Loucy (cell line): ENCODE measurements at regions not wholly inside any gene's neighbourhood (a gene's known extent, or its start where the extent isn't known, plus 50 kb on each side); places are given as distances from the start of the nearest gene placed in this dataset.
A peak's percentile ranks its signal among the peaks of the same experiment; 100 is the strongest.

Source experiments
- H2AFZ ChIP-seq: fragments of 200-600 bp; sonication (generic); 2 replicates; pipeline ENCODE4 v1.6.0; 2016; ENCODE audit warnings: antibody characterized with exemption, mild to moderate bottlenecking, low read length, moderate library complexity
- H3F3A ChIP-seq: fragments of 200-600 bp; 2 replicates; pipeline ENCODE4 v1.6.0; 2016; ENCODE audit warnings: antibody characterized with exemption, low read depth, mild to moderate bottlenecking
- H3K27me3 ChIP-seq: fragments of 200-600 bp; sonication (generic); 2 replicates; pipeline ENCODE4 v1.6.1; 2014; ENCODE audit warnings: low read length, mild to moderate bottlenecking; ENCODE audit not compliant: insufficient read depth, poor library complexity, severe bottlenecking
- H3K36me3 ChIP-seq: fragments of 200-600 bp; sonication (generic); 2 replicates; pipeline ENCODE4 v1.6.1; 2016; ENCODE audit warnings: low read length; ENCODE audit not compliant: insufficient read depth
- H3K4me1 ChIP-seq: fragments of 200-600 bp; sonication (generic); 2 replicates; pipeline ENCODE4 v1.5.1; 2014; ENCODE audit warnings: low read length, mild to moderate bottlenecking; ENCODE audit not compliant: insufficient read depth, poor library complexity, severe bottlenecking
- H3K4me2 ChIP-seq: fragments of 200-600 bp; sonication (generic); 2 replicates; pipeline ENCODE4 v1.6.0; 2014; ENCODE audit warnings: antibody characterized with exemption, low read length, low read depth, mild to moderate bottlenecking; ENCODE audit not compliant: poor library complexity, severe bottlenecking
- H3K4me3 ChIP-seq: fragments of 200-600 bp; sonication (generic); 2 replicates; pipeline ENCODE4 v1.5.1; 2014; ENCODE audit warnings: low read length, mild to moderate bottlenecking, mixed read lengths; ENCODE audit not compliant: poor library complexity, severe bottlenecking
- H3K79me2 ChIP-seq: fragments of 200-600 bp; sonication (generic); 2 replicates; pipeline ENCODE4 v1.6.1; 2014; ENCODE audit warnings: low read length; ENCODE audit not compliant: insufficient read depth
- H3K9ac ChIP-seq: fragments of 200-600 bp; sonication (generic); 2 replicates; pipeline ENCODE4 v1.6.0; 2014; ENCODE audit warnings: mild to moderate bottlenecking, low read depth, low read length, moderate library complexity; ENCODE audit not compliant: poor library complexity, severe bottlenecking
- H3K9me2 ChIP-seq: fragments of 200-600 bp; sonication (generic); replicated peaks from 2 replicates; pipeline ENCODE4 v1.6.1; 2016; ENCODE audit warnings: low read depth, low read length, mixed read lengths
- H3K9me3 ChIP-seq: fragments of 200-600 bp; sonication (generic); 2 replicates; pipeline ENCODE4 v1.6.1; 2014; ENCODE audit warnings: mild to moderate bottlenecking, antibody characterized with exemption, low read length, low read depth; ENCODE audit not compliant: insufficient read depth
- H4K20me1 ChIP-seq: fragments of 200-600 bp; sonication (generic); 2 replicates; pipeline ENCODE4 v1.6.0; 2014; ENCODE audit warnings: antibody characterized with exemption, low read length, mild to moderate bottlenecking; ENCODE audit not compliant: insufficient read depth, poor library complexity, severe bottlenecking
- EZH2phosphoT487 ChIP-seq: fragments of 200-600 bp; IDR thresholded peaks from 2 replicates; pipeline ENCODE4 v1.6.1; 2018; ENCODE audit warnings: antibody characterized with exemption, mild to moderate bottlenecking, moderate library complexity, borderline replicate concordance
- TF ChIP-seq, protein P1 (sequence below): fragments of 200-600 bp; sonication (generic); conservative IDR thresholded peaks from 2 replicates; pipeline ENCODE4 v1.5.1; 2014; ENCODE audit warnings: mild to moderate bottlenecking, antibody characterized with exemption, low read length

DNA sequence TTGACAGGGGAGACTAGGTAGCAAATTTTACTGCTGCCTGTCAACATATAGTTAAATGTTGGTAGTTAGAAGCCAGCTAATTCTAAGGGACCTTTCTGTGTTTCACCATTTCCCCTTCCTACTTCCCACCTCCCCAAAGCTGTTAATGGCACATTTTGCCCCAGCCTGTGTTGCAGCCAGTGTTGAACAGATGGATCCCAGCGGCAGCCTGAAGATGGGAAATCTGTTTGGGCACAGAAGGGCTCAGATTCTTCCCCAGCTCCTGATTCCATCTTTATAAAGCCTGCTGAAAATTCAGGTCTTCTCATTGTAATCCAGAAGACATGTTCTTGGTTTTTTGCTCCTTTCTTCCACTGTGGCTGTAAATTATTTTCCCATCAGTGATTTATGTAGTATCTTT, 89.0 kb downstream of the SPRY1 start:
- peaks cover 6% of the 10 kb centered on the region for H3K4me1 ChIP-seq
- no peaks in the 10 kb centered on the region for H3K9me2 ChIP-seq

GRCh38 chr4:123488916-123489315, 92.3 kb downstream of the SPRY1 start:
- Histone ChIP-seq H3K9ac (no peak overlapping the region), H2AFZ (no peak overlapping the region), H3K9me2 (no peaks in the 10 kb centered on the region), H3K4me1 (no peaks in the 10 kb centered on the region), H3F3A (no peaks in the 10 kb centered on the region), H3K4me2 (no peak overlapping the region), H3K27me3 (no peaks in the 10 kb centered on the region), H3K36me3 (no peaks in the 10 kb centered on the region), H3K9me3 (no peaks in the 10 kb centered on the region), H3K79me2 (no peaks in the 10 kb centered on the region), H3K4me3 (no peak overlapping the region), H4K20me1 (no peaks in the 10 kb centered on the region)
- TF ChIP-seq, protein P1, sequence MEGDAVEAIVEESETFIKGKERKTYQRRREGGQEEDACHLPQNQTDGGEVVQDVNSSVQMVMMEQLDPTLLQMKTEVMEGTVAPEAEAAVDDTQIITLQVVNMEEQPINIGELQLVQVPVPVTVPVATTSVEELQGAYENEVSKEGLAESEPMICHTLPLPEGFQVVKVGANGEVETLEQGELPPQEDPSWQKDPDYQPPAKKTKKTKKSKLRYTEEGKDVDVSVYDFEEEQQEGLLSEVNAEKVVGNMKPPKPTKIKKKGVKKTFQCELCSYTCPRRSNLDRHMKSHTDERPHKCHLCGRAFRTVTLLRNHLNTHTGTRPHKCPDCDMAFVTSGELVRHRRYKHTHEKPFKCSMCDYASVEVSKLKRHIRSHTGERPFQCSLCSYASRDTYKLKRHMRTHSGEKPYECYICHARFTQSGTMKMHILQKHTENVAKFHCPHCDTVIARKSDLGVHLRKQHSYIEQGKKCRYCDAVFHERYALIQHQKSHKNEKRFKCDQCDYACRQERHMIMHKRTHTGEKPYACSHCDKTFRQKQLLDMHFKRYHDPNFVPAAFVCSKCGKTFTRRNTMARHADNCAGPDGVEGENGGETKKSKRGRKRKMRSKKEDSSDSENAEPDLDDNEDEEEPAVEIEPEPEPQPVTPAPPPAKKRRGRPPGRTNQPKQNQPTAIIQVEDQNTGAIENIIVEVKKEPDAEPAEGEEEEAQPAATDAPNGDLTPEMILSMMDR, result no peak
- no peak for TF ChIP-seq EZH2phosphoT487

More for the DNA sequence above, 89.0 kb downstream of the SPRY1 start:
- Histone ChIP-seq H3F3A (no peaks in the 10 kb centered on the region), H3K79me2 (no peaks in the 10 kb centered on the region), H4K20me1 (no peaks in the 10 kb centered on the region), H3K4me3 (no peak overlapping the region), H3K36me3 (no peaks in the 10 kb centered on the region), H3K9ac (no peak overlapping the region), H2AFZ (peak overlapping the region; percentile 11; the same call in 1 of the 2 replicates), H3K27me3 (no peaks in the 10 kb centered on the region), H3K9me3 (no peaks in the 10 kb centered on the region), H3K4me2 (no peak overlapping the region)
- TF ChIP-seq EZH2phosphoT487, result no peak

- H2AFZ ChIP-seq, result no peak overlapping the region
- H3K9me3 ChIP-seq, result no peaks in the 10 kb centered on the region
- no peak overlapping the region for H3K4me2 ChIP-seq
- no peaks in the 10 kb centered on the region for H3F3A ChIP-seq
- no peak for TF ChIP-seq EZH2phosphoT487
- TF ChIP-seq, protein P1, result no peak
- no peaks in the 10 kb centered on the region for H3K9me2 ChIP-seq
- no peaks in the 10 kb centered on the region for H4K20me1 ChIP-seq
- H3K4me1 ChIP-seq, result peaks cover 8% of the 10 kb centered on the region
- no peaks in the 10 kb centered on the region for H3K36me3 ChIP-seq
- no peak overlapping the region for H3K4me3 ChIP-seq
- H3K9ac ChIP-seq, result no peak overlapping the region
- no peaks in the 10 kb centered on the region for H3K79me2 ChIP-seq
- H3K27me3 ChIP-seq, result no peaks in the 10 kb centered on the region
Observed at GRCh38 chr4:123495530-123495929, 98.9 kb downstream of the SPRY1 start.

- Histone ChIP-seq H4K20me1 (no peaks in the 10 kb centered on the region), H3K36me3 (no peaks in the 10 kb centered on the region), H3K79me2 (no peaks in the 10 kb centered on the region), H3F3A (no peaks in the 10 kb centered on the region), H3K9me3 (no peaks in the 10 kb centered on the region), H3K27me3 (no peaks in the 10 kb centered on the region), H3K4me1 (peaks cover 8% of the 10 kb centered on the region), H3K4me3 (no peak overlapping the region), H3K4me2 (no peak overlapping the region), H3K9me2 (no peaks in the 10 kb centered on the region), H2AFZ (no peak overlapping the region), H3K9ac (no peak overlapping the region)
- TF ChIP-seq EZH2phosphoT487, result no peak
- TF ChIP-seq, protein P1, result no peak
Observed at GRCh38 chr4:123496421-123496820, 99.8 kb downstream of the SPRY1 start.
